ENCODE measurements at regions not wholly inside any gene's neighbourhood (a gene's known extent, or its start where the extent isn't known, plus 50 kb on each side); places are given as distances from the start of the nearest gene placed in this dataset.

DNA sequence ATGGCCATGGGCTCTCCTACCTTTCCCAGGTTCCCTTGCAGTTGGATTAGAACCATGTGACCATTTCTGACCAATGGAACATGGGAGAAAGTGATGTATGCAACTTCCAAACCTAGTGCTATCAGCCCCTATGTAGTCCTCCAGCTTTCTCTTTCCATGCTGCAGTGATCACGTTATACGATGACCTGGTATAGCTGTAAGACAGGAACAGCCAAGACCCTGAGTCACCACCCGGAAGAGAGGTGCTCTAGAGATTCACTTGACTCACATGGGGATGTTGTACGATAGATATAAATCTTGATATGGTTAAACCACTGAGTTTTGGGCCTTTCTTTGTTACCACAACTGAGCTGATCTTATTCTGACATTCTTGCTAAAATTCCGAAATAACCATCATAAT is 65.1 kb downstream of the NOG start:
- TF ChIP-seq, protein P1, sequence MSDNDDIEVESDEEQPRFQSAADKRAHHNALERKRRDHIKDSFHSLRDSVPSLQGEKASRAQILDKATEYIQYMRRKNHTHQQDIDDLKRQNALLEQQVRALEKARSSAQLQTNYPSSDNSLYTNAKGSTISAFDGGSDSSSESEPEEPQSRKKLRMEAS (IDR thresholded peaks at IDR 0.05): no peak
- TF ChIP-seq CTCF (IDR thresholded peaks at IDR 0.05; ENCODE audit: control extremely low read depth in 1 of 3, insufficient read depth in 1 of 3, low read depth in 1 of 3, low read length in 3 of 3) (no peak), EZH2 (IDR thresholded peaks at IDR 0.05; ENCODE audit: low read depth, low read length, severe bottlenecking) (no peak), TAF7 (optimal IDR thresholded peaks at IDR 0.05; ENCODE audit: borderline replicate concordance, low read depth, low read length) (no peak), SP1 (IDR thresholded peaks at IDR 0.05; ENCODE audit: low read depth, low read length) (no peak), POLR2A (IDR thresholded peaks at IDR 0.05; ENCODE audit: control extremely low read depth in 1 of 2, low read depth in 2 of 2, low read length in 2 of 2) (no peak)
